CD14-positive monocyte (primary cell): ENCODE measurements at regions not wholly inside any gene's neighbourhood (a gene's known extent, or its start where the extent isn't known, plus 50 kb on each side); places are given as distances from the start of the nearest gene placed in this dataset.

Experiments used
- DNase-seq, 3 donors: peaks; one replicate each; pipeline ENCODE4 v3.0.0-alpha.2; 2011 to 2022
- H2AFZ ChIP-seq: 2 replicates; pipeline ENCODE4 v1.6.0; 2012; ENCODE audit warnings: mild to moderate bottlenecking, low read depth, low read length, inconsistent platforms; ENCODE audit not compliant: insufficient read depth, poor library complexity, severe bottlenecking
- H3K27ac ChIP-seq, 2 donors: 1 replicate in 1 of 2; 2 replicates in 1 of 2; pipeline ENCODE4 v1.5.1; 2012 to 2013; ENCODE audit warnings: low read length in 2 of 2, control low read depth in 1 of 2, inconsistent platforms in 1 of 2, low read depth in 1 of 2, mild to moderate bottlenecking in 1 of 2
- H3K27me3 ChIP-seq, 2 donors: one replicate each; pipeline versions ENCODE4 v1.6.0 to v1.6.1; 2011 to 2013; ENCODE audit warnings: low read length in 2 of 2; ENCODE audit not compliant: control insufficient read depth in 2 of 2, insufficient read depth in 2 of 2
- H3K36me3 ChIP-seq, 2 donors: replicated peaks in 1 of 2; 1 replicate in 1 of 2; 2 replicates in 1 of 2; pipeline versions ENCODE4 v1.5.1 to v1.6.1; 2012 to 2013; ENCODE audit warnings: low read length in 2 of 2, control low read depth in 1 of 2, inconsistent platforms in 1 of 2, mild to moderate bottlenecking in 1 of 2; ENCODE audit not compliant: insufficient read depth in 2 of 2, control insufficient read depth in 1 of 2
- H3K4me1 ChIP-seq, 2 donors: 1 replicate in 1 of 2; 2 replicates in 1 of 2; pipeline versions ENCODE4 v1.5.1 to v1.6.1; 2012 to 2013; ENCODE audit warnings: low read length in 2 of 2, control low read depth in 1 of 2, inconsistent platforms in 1 of 2, mild to moderate bottlenecking in 1 of 2, moderate library complexity in 1 of 2; ENCODE audit not compliant: insufficient read depth in 2 of 2, control insufficient read depth in 1 of 2
- H3K4me2 ChIP-seq: replicated peaks from 2 replicates; pipeline ENCODE3; 2012; ENCODE audit warnings: low read length, moderate library complexity, mild to moderate bottlenecking; ENCODE audit not compliant: poor library complexity, severe bottlenecking; ENCODE audit errors: extremely low read depth
- H3K4me3 ChIP-seq, 3 experiments: fragments of 200-600 bp in 1 of 3; sonication (generic) in 1 of 3; replicated peaks in 1 of 3; 1 replicate in 2 of 3; 2 replicates in 1 of 3; pipeline ENCODE4 v1.5.1; 2011 to 2013; ENCODE audit warnings: low read length in 3 of 3, mild to moderate bottlenecking in 3 of 3, control low read depth in 2 of 3, low read depth in 2 of 3, inconsistent platforms in 1 of 3, moderate library complexity in 1 of 3
- H3K79me2 ChIP-seq: 2 replicates; pipeline ENCODE4 v1.6.0; 2012; ENCODE audit warnings: mild to moderate bottlenecking, control low read depth, inconsistent platforms, low read length, moderate library complexity; ENCODE audit not compliant: insufficient read depth
- H3K9ac ChIP-seq: 2 replicates; pipeline ENCODE4 v1.6.0; 2017; ENCODE audit warnings: low read length, mild to moderate bottlenecking; ENCODE audit not compliant: insufficient read depth, poor library complexity, severe bottlenecking
- H3K9me3 ChIP-seq, 2 donors: replicated peaks in 1 of 2; 1 replicate in 1 of 2; 2 replicates in 1 of 2; pipeline versions ENCODE4 v1.5.1 to v1.6.1; 2012 to 2013; ENCODE audit warnings: low read length in 2 of 2, control low read depth in 1 of 2; ENCODE audit not compliant: control insufficient read depth in 1 of 2, insufficient read depth in 1 of 2
- H4K20me1 ChIP-seq: 2 replicates; pipeline ENCODE4 v1.6.0; 2012; ENCODE audit warnings: mild to moderate bottlenecking, low read length, control low read depth, moderate library complexity; ENCODE audit not compliant: insufficient read depth
- H3K27ac Mint-ChIP-seq, 7 donors: one replicate each; pipeline ENCODE4 v1.8.0; 2020; ENCODE audit warnings: mild to moderate bottlenecking in 7 of 7, mixed read lengths in 7 of 7, moderate library complexity in 6 of 7, inconsistent platforms in 2 of 7
- H3K27me3 Mint-ChIP-seq, 3 donors: one replicate each; pipeline ENCODE4 v1.8.0; 2021 to 2022; ENCODE audit warnings: low read depth in 3 of 3, mild to moderate bottlenecking in 3 of 3, mixed read lengths in 3 of 3, moderate library complexity in 3 of 3, inconsistent platforms in 1 of 3
- H3K36me3 Mint-ChIP-seq, 2 donors: one replicate each; pipeline ENCODE4 v1.8.0; 2020; ENCODE audit warnings: mixed read lengths in 2 of 2, inconsistent platforms in 1 of 2, mild to moderate bottlenecking in 1 of 2
- H3K4me1 Mint-ChIP-seq: one replicate; pipeline ENCODE4 v1.8.0; 2020; ENCODE audit warnings: mild to moderate bottlenecking, mixed read lengths
- H3K4me3 Mint-ChIP-seq, 2 donors: one replicate each; pipeline ENCODE4 v1.8.0; 2020; ENCODE audit warnings: mild to moderate bottlenecking in 2 of 2, mixed read lengths in 2 of 2, moderate library complexity in 1 of 2
- H3K9me3 Mint-ChIP-seq, 7 donors: one replicate each; pipeline ENCODE4 v1.8.0; 2020 to 2022; ENCODE audit warnings: mixed read lengths in 7 of 7, mild to moderate bottlenecking in 6 of 7, moderate library complexity in 6 of 7, inconsistent platforms in 2 of 7
- CTCF ChIP-seq: fragments of 200-600 bp; IDR thresholded peaks from one replicate; pipeline ENCODE4 v1.8.0; 2022; ENCODE audit warnings: antibody characterized with exemption, mild to moderate bottlenecking
- WGBS: methylation state at CpG from one replicate; pipeline ENCODE4 v1.1.5; 2013; ENCODE audit warnings: missing lambda C conversion rate; ENCODE audit not compliant: insufficient coverage; 5-methylcytosine and 5-hydroxymethylcytosine counted together
- intact Hi-C, 2 donors: fragments of 100-400 bp; cut with micrococcal nuclease; formaldehyde crosslinking; loops; one replicate each; pipeline versions ENCODE4 v1.15.0 to v1.15.1; 2023

GRCh38 chr3:10601857-10602230 is 96.5 kb upstream of the ATP2B2 start:
- Mint-ChIP-seq H3K4me3 (no peak overlapping the region), H3K36me3 (no peaks in the 10 kb centered on the region), H3K4me1 (peaks cover 4% of the 10 kb centered on the region), H3K9me3 (no peaks in the 10 kb centered on the region), H3K27ac (no peak overlapping the region), H3K27me3 (peaks cover 3 to 13% (median 5%) of the 10 kb centered on the region in 3 donors)
- no peaks in the 10 kb centered on the region for H3K27me3 ChIP-seq
- WGBS = 40% methylated on average over 2 of the region's 5 CpGs
- no peak overlapping the region for H3K27ac ChIP-seq
- H3K36me3 ChIP-seq = no peaks in the 10 kb centered on the region
- H2AFZ ChIP-seq = no peak overlapping the region
- no peaks in the 10 kb centered on the region for H4K20me1 ChIP-seq
- intact Hi-C loops = no loop called here
- DNase-seq = no peak
- no peak overlapping the region for H3K4me3 ChIP-seq
- no peaks in the 10 kb centered on the region for H3K79me2 ChIP-seq
- H3K4me2 ChIP-seq = no peak overlapping the region
- no peaks in the 10 kb centered on the region for H3K9me3 ChIP-seq
- no peak for TF ChIP-seq CTCF
- H3K9ac ChIP-seq = no peak overlapping the region
- no peaks in the 10 kb centered on the region for H3K4me1 ChIP-seq

- Histone ChIP-seq H2AFZ (no peak overlapping the region), H3K27ac (no peak overlapping the region), H3K79me2 (no peaks in the 10 kb centered on the region), H3K4me2 (no peak overlapping the region), H3K36me3 (no peaks in the 10 kb centered on the region), H3K9me3 (no peaks in the 10 kb centered on the region), H3K27me3 (no peaks in the 10 kb centered on the region), H3K9ac (no peak overlapping the region), H4K20me1 (no peaks in the 10 kb centered on the region), H3K4me3 (no peak overlapping the region), H3K4me1 (no peaks in the 10 kb centered on the region)
- no peak for DNase-seq
- peaks cover 4% of the 10 kb centered on the region for H3K4me1 Mint-ChIP-seq
- peaks cover 3 to 13% (median 4%) of the 10 kb centered on the region in 3 donors for H3K27me3 Mint-ChIP-seq
- no peaks in the 10 kb centered on the region for H3K36me3 Mint-ChIP-seq
- intact Hi-C loops = no loop called here
- 80% methylated on average over 2 of the region's 7 CpGs for WGBS
- no peaks in the 10 kb centered on the region for H3K9me3 Mint-ChIP-seq
- no peak overlapping the region for H3K4me3 Mint-ChIP-seq
- H3K27ac Mint-ChIP-seq = peak overlapping the region in 1 of 7 donors; percentile 32
- no peak for TF ChIP-seq CTCF
Observed at GRCh38 chr3:10602271-10602670, 96.9 kb upstream of the ATP2B2 start.
